Heart left ventricle (tissue), 13 donors: ENCODE measurements at regions not wholly inside any gene's neighbourhood (a gene's known extent, or its start where the extent isn't known, plus 50 kb on each side); places are given as distances from the start of the nearest gene placed in this dataset.

Experiments
- CTCF ChIP-seq, 12 donors: fragments of 200-600 bp; sonication (generic) in 4 of 12; IDR thresholded peaks; one replicate each; pipeline versions ENCODE4 v1.5.0 to v1.8.0; 2018 to 2022; ENCODE audit warnings: antibody characterized with exemption in 12 of 12, mild to moderate bottlenecking in 5 of 12
- POLR2A ChIP-seq, 2 donors: fragments of 450-650 bp; IDR thresholded peaks; one replicate each; pipeline ENCODE4 v1.6.1; 2017; ENCODE audit warnings: antibody characterized with exemption in 2 of 2, mild to moderate bottlenecking in 2 of 2, moderate library complexity in 2 of 2
- donor health status: ischemic (EF 13 %, LVEDD 7.1; RV severe dilation, severe dysfunction).
- donor health status: DM: no; HTN: yes; CAD: no.
- donor health status: DM: no; HTN: no; CAD: no.
- donor health status: ischemic (EF 25% LVEDD 6.9; RV normal size, moderate dysfunction).
- donor health status: ischemic (EF 25% LVEDD 5.7; RV mildly dilated, moderate dysfunction).
- donor health status: ischemic (EF 35%, LVEDD 5.7; RV mildly dilated, moderate dysfunction).
- donor health status: nonischemic (EF 11% LVEDD 7.7; RV severe dilation, severe dysfunction).
- donor health status: DM: yes; HTN: yes; CAD: no.
- donor health status: PGD.
- donor health status: ischemic (EF 29% LVEDD 5.4; RV normal size, mild dysfunction).
- donor health status: nonischemic (EF 23%, LVEDD 6.1; RV moderate dilation, normal function).

GRCh38 chr1:14247666-14248065 lies 350.8 kb upstream of the KAZN start:
- TF ChIP-seq CTCF (IDR thresholded peaks at IDR 0.05) (no peak), POLR2A (IDR thresholded peaks at IDR 0.05) (no peak)
